Neural crest cell (in vitro differentiated cells): ENCODE measurements at regions not wholly inside any gene's neighbourhood (a gene's known extent, or its start where the extent isn't known, plus 50 kb on each side); places are given as distances from the start of the nearest gene placed in this dataset.

ENCODE experiments used
- DNase-seq: peaks from one replicate; pipeline ENCODE4 v3.0.0; 2021; ENCODE audit warnings: low read depth, mixed read lengths, low spot score
- H3K27ac Mint-ChIP-seq: one replicate; pipeline ENCODE4 v1.8.0; 2021; ENCODE audit warnings: mild to moderate bottlenecking, mixed read lengths; ENCODE audit not compliant: unreplicated experiment
- H3K27me3 Mint-ChIP-seq: 2 replicates; pipeline ENCODE4 v1.8.0; 2021; ENCODE audit warnings: low read depth, mild to moderate bottlenecking, mixed read lengths
- H3K36me3 Mint-ChIP-seq: 2 replicates; pipeline ENCODE4 v1.8.0; 2021; ENCODE audit warnings: low read depth, mild to moderate bottlenecking, mixed read lengths
- H3K4me1 Mint-ChIP-seq: 2 replicates; pipeline ENCODE4 v1.8.0; 2021; ENCODE audit warnings: mixed read lengths
- H3K4me3 Mint-ChIP-seq: one replicate; pipeline ENCODE4 v1.8.0; 2021; ENCODE audit warnings: mild to moderate bottlenecking, mixed read lengths
- H3K9me3 Mint-ChIP-seq: 2 replicates; pipeline ENCODE4 v1.8.0; 2021; ENCODE audit warnings: mixed read lengths
- CTCF ChIP-seq: fragments of 200-600 bp; sonication (generic); conservative IDR thresholded peaks from 2 replicates; pipeline ENCODE4 v1.5.0; 2021; ENCODE audit warnings: antibody characterized with exemption, mild to moderate bottlenecking

DNA sequence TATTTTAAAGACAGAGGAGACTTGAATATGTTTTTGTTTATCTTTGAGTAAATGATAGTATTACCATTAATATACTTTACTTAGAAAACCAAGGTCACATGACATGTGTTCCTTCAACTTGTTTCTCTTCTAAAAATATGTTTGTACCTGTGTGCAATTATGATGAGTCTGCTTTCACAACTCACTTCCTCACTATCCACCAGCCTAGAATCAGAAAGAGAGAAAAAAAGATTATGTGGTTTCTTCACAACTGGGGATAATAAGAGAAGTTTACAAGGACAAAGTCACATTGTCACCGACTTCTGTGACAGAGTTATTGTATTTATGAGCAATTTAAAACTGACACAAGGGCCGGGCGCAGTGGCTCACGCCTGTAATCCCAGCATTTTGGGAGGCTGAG is 1112.1 kb downstream of the RPA4 start:
- peak overlapping the region; percentile 8 for H3K27ac Mint-ChIP-seq
- H3K9me3 Mint-ChIP-seq, result peaks cover 8% of the 10 kb centered on the region
- no peaks in the 10 kb centered on the region for H3K27me3 Mint-ChIP-seq
- H3K4me1 Mint-ChIP-seq, result no peaks in the 10 kb centered on the region
- no peak overlapping the region for H3K4me3 Mint-ChIP-seq
- no peak for TF ChIP-seq CTCF
- no peak for DNase-seq
- H3K36me3 Mint-ChIP-seq, result no peaks in the 10 kb centered on the region

DNA sequence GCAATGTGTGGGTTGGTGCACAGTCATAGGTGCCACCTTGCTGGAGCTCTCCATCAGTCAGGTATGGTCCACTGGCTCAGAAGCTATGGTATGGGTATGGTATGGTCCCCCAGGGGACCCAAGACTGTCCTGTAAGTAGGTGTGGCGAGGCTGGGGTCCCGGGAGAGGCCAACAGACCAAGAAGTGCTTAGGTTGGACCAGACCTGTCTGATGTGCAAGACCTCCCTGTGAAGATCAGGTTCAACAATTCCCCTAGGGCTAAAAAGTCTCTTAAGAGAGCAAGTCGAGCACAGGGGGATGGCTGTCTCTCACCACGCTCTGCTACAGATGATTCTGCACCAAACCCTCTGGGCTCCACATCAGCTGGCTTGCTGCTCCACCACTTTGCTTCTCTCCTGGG is 1145.0 kb downstream of the RPA4 start:
- H3K27me3 Mint-ChIP-seq, result no peaks in the 10 kb centered on the region
- no peak overlapping the region for H3K27ac Mint-ChIP-seq
- no peak for DNase-seq

GRCh38 chrX:98029861-98030260 is 1146.2 kb downstream of the RPA4 start:
- H3K4me1 Mint-ChIP-seq, result no peaks in the 10 kb centered on the region
- no peak for TF ChIP-seq CTCF
- no peak for DNase-seq
- peaks cover 14% of the 10 kb centered on the region for H3K36me3 Mint-ChIP-seq
- H3K27ac Mint-ChIP-seq, result no peak overlapping the region
- no peak overlapping the region for H3K4me3 Mint-ChIP-seq
- no peaks in the 10 kb centered on the region for H3K27me3 Mint-ChIP-seq
- peaks cover 16% of the 10 kb centered on the region for H3K9me3 Mint-ChIP-seq

More for the DNA sequence above, 1145.0 kb downstream of the RPA4 start:
- Mint-ChIP-seq H3K4me1 (no peaks in the 10 kb centered on the region), H3K9me3 (peaks cover 20% of the 10 kb centered on the region), H3K36me3 (peaks cover 17% of the 10 kb centered on the region), H3K4me3 (no peak overlapping the region)
- TF ChIP-seq CTCF, result no peak

DNA sequence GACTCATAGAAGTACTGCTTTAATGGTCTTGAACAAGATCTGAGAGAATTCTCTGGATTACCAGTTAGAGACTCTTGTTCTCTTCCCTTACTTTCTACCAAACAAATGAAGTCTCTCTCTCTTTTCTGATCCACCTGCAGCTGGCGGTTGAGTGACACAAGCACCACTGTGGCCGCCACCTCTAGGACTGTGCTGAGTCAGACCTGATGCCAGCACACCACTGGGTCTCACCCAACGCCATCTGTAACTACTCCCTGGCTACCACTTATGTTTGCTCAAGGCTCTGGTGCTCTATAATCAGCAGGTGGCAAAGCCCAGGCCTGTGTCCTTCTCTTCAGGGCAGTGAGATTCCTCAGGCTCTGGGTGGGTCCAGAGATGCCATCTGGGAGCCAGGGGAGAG is 1173.5 kb downstream of the RPA4 start:
- no peak overlapping the region for H3K4me3 Mint-ChIP-seq
- no peak for TF ChIP-seq CTCF
- peaks cover 17% of the 10 kb centered on the region for H3K9me3 Mint-ChIP-seq
- H3K36me3 Mint-ChIP-seq, result peaks cover 15% of the 10 kb centered on the region
- no peak overlapping the region for H3K27ac Mint-ChIP-seq
- H3K27me3 Mint-ChIP-seq, result no peaks in the 10 kb centered on the region
- no peaks in the 10 kb centered on the region for H3K4me1 Mint-ChIP-seq
- DNase-seq, result no peak

GRCh38 chrX:98065151-98065550 is 1181.4 kb downstream of the RPA4 start:
- no peak for TF ChIP-seq CTCF
- no peak for DNase-seq
- Mint-ChIP-seq H3K36me3 (peaks cover 3% of the 10 kb centered on the region), H3K9me3 (no peaks in the 10 kb centered on the region), H3K27ac (no peak overlapping the region), H3K4me1 (peaks cover 13% of the 10 kb centered on the region), H3K27me3 (no peaks in the 10 kb centered on the region), H3K4me3 (no peak overlapping the region)

DNA sequence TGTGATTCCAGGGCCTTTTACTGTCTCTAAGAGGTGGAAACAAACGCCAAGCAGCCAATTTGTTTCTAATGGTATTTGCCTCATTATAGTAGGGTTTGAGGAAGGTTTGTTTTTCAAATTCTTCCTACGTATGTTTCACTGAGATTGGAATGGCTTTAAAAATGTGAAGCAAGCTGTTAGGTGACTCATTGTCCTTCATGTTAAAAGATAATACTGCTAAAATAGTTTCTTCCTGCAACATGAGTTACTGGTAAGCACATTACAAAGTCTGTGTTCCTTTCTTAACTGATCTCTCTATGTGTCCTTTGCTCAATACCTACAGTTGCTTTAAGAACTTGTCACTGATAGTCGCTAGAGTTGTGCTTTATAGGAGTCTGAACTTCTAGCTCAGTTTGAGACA is 1183.9 kb downstream of the RPA4 start:
- H3K4me3 Mint-ChIP-seq, result no peak overlapping the region
- H3K9me3 Mint-ChIP-seq, result no peaks in the 10 kb centered on the region
- peaks cover 3% of the 10 kb centered on the region for H3K36me3 Mint-ChIP-seq
- H3K27me3 Mint-ChIP-seq, result no peaks in the 10 kb centered on the region
- peaks cover 22% of the 10 kb centered on the region for H3K4me1 Mint-ChIP-seq
- TF ChIP-seq CTCF, result no peak
- no peak for DNase-seq
- H3K27ac Mint-ChIP-seq, result no peak overlapping the region
